Sigmoid colon (tissue), 6 donors: ENCODE measurements at regions not wholly inside any gene's neighbourhood (a gene's known extent, or its start where the extent isn't known, plus 50 kb on each side); places are given as distances from the start of the nearest gene placed in this dataset.

ENCODE experiments used
- DNase-seq: peaks from one replicate; pipeline ENCODE4 v3.0.0-alpha.2; 2019
- H3K27ac ChIP-seq, 4 donors: fragments of 200-600 bp; sonication (generic); one replicate each; pipeline ENCODE4 v1.5.1; 2016 to 2019; ENCODE audit warnings: mild to moderate bottlenecking in 1 of 4
- H3K27me3 ChIP-seq, 3 donors: fragments of 200-600 bp; sonication (generic); one replicate each; pipeline ENCODE4 v1.5.1; 2019; ENCODE audit warnings: mild to moderate bottlenecking in 1 of 3
- H3K36me3 ChIP-seq, 4 donors: fragments of 200-600 bp; sonication (generic); one replicate each; pipeline ENCODE4 v1.5.1; 2016 to 2019
- H3K4me1 ChIP-seq, 4 donors: fragments of 200-600 bp; sonication (generic); one replicate each; pipeline ENCODE4 v1.5.1; 2017 to 2019
- H3K4me3 ChIP-seq, 4 donors: fragments of 200-600 bp; sonication (generic); one replicate each; pipeline ENCODE4 v1.5.1; 2017 to 2019; ENCODE audit warnings: mild to moderate bottlenecking in 2 of 4, moderate library complexity in 1 of 4
- H3K9me3 ChIP-seq, 4 donors: fragments of 200-600 bp in 3 of 4; sonication (generic) in 3 of 4; one replicate each; pipeline versions ENCODE4 v1.5.1 to v1.6.1; 2013 to 2019
- EP300 ChIP-seq, 4 donors: sonication (generic); formaldehyde crosslinking; IDR thresholded peaks; one replicate each; pipeline ENCODE4 v1.6.1; 2017; ENCODE audit warnings: antibody characterized with exemption in 4 of 4
- POLR2A ChIP-seq, 2 donors: fragments of 450-650 bp; IDR thresholded peaks; one replicate each; pipeline ENCODE4 v1.6.1; 2016; ENCODE audit warnings: antibody characterized with exemption in 2 of 2, mild to moderate bottlenecking in 2 of 2, moderate library complexity in 2 of 2
- POLR2AphosphoS5 ChIP-seq, 4 donors: sonication (generic); formaldehyde crosslinking; IDR thresholded peaks; one replicate each; pipeline ENCODE4 v1.6.1; 2017; ENCODE audit warnings: antibody characterized with exemption in 4 of 4
- WGBS, 2 donors: extraction: QIAGEN DNeasy Blood & Tissue Kit; methylation state at CpG; one replicate each; pipeline ENCODE4 v1.1.7; 2013; 5-methylcytosine and 5-hydroxymethylcytosine counted together
- intact Hi-C: fragments of 100-400 bp; cut with DNase I; formaldehyde crosslinking; loops from one replicate; pipeline ENCODE4 v1.15.1; 2023
- TF ChIP-seq, protein P1 (sequence below), 4 experiments: fragments of 450-650 bp in 3 of 4; fragments of 200-600 bp in 1 of 4; IDR thresholded peaks; one replicate each; pipeline ENCODE4 v1.5.1; 2016 to 2019; ENCODE audit warnings: antibody characterized with exemption in 4 of 4, mild to moderate bottlenecking in 3 of 4, moderate library complexity in 2 of 4
- donor health status: healthy with polysubstance abuse.
- donor health status: healthy.

- no peaks in the 10 kb centered on the region for H3K27me3 ChIP-seq
- H3K27ac ChIP-seq = peak overlapping the region; percentile 65 to 78 (median 72)
- TF ChIP-seq POLR2A (IDR thresholded peaks at IDR 0.05) (no peak), POLR2AphosphoS5 (IDR thresholded peaks at IDR 0.05) (no peak), EP300 (IDR thresholded peaks at IDR 0.05) (no peak)
- TF ChIP-seq, protein P1, sequence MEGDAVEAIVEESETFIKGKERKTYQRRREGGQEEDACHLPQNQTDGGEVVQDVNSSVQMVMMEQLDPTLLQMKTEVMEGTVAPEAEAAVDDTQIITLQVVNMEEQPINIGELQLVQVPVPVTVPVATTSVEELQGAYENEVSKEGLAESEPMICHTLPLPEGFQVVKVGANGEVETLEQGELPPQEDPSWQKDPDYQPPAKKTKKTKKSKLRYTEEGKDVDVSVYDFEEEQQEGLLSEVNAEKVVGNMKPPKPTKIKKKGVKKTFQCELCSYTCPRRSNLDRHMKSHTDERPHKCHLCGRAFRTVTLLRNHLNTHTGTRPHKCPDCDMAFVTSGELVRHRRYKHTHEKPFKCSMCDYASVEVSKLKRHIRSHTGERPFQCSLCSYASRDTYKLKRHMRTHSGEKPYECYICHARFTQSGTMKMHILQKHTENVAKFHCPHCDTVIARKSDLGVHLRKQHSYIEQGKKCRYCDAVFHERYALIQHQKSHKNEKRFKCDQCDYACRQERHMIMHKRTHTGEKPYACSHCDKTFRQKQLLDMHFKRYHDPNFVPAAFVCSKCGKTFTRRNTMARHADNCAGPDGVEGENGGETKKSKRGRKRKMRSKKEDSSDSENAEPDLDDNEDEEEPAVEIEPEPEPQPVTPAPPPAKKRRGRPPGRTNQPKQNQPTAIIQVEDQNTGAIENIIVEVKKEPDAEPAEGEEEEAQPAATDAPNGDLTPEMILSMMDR (IDR thresholded peaks at IDR 0.05) = no peak
- H3K4me1 ChIP-seq = peaks cover 0 to 21% (median 12%) of the 10 kb centered on the region in 4 donors
- H3K4me3 ChIP-seq = peak overlapping the region in 1 of 4 donors; percentile 36
- no peaks in the 10 kb centered on the region for H3K9me3 ChIP-seq
- intact Hi-C loops = no loop called here
- 80 to 86% methylated on average over 8 of the region's 8 CpGs for WGBS, 2 donors
- H3K36me3 ChIP-seq = no peaks in the 10 kb centered on the region
- DNase-seq = no peak
Measured at GRCh38 chr9:106697390-106697749, 165.6 kb upstream of the ZNF462 start.

- TF ChIP-seq EP300 (IDR thresholded peaks at IDR 0.05) (no peak), POLR2A (IDR thresholded peaks at IDR 0.05) (no peak), POLR2AphosphoS5 (IDR thresholded peaks at IDR 0.05) (peak; percentile 17 to 77 (median 56))
- TF ChIP-seq, protein P1 (IDR thresholded peaks at IDR 0.05) = no peak
Measured at GRCh38 chr9:106697750-106698502, 165.0 kb upstream of the ZNF462 start.

DNA sequence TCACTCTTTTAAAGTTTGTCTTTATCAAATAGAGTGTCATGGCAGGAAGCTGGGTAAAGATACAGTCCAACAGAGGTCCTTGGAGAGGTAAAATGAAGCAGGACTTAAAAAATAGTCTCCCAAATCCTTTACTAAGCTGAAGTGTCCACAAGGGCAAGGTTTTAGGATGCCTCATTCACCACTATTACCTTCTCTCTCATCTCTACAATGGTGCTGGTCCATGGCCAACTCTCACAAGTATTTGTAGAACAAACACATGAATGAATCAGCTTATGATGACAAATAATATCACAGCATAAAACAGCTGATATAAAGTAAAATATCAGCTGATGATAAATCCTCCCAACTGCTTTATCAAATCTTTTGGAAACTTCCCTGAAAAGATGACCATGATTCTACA is 162.3 kb upstream of the ZNF462 start:
- peaks cover 0 to 21% (median 10%) of the 10 kb centered on the region in 4 donors for H3K4me1 ChIP-seq
- no peak for TF ChIP-seq EP300 (IDR thresholded peaks at IDR 0.05)
- TF ChIP-seq, protein P1 (IDR thresholded peaks at IDR 0.05) = no peak
- no peak for TF ChIP-seq POLR2A (IDR thresholded peaks at IDR 0.05)
- no peak for TF ChIP-seq POLR2AphosphoS5 (IDR thresholded peaks at IDR 0.05)
- H3K9me3 ChIP-seq = no peaks in the 10 kb centered on the region
- intact Hi-C loops = loop anchor here (5.0 kb wide), 1 partner anchor 162 kb away; the partner anchor contains the start of gene ZNF462
- H3K27ac ChIP-seq = no peak overlapping the region
- H3K27me3 ChIP-seq = no peaks in the 10 kb centered on the region
- no peak overlapping the region for H3K4me3 ChIP-seq
- no peak for DNase-seq
- no peaks in the 10 kb centered on the region for H3K36me3 ChIP-seq

More at GRCh38 chr9:106697750-106698502, 165.0 kb upstream of the ZNF462 start:
- WGBS, 2 donors = 61 to 70% methylated on average over 16 of the region's 16 CpGs
- no peaks in the 10 kb centered on the region for H3K27me3 ChIP-seq
- peak overlapping the region; percentile 0 to 40 (median 38) for H3K4me3 ChIP-seq
- H3K9me3 ChIP-seq = no peaks in the 10 kb centered on the region
- peak overlapping the region; percentile 65 to 78 (median 72) for H3K27ac ChIP-seq
- DNase-seq = peak; percentile 91
- intact Hi-C loops = no loop called here
- H3K4me1 ChIP-seq = peaks cover 0 to 21% (median 12%) of the 10 kb centered on the region in 4 donors
- H3K36me3 ChIP-seq = no peaks in the 10 kb centered on the region

- intact Hi-C loops = loop anchor here (5.0 kb wide), 1 partner anchor 161 kb away; the partner anchor contains the start of gene ZNF462
- Histone ChIP-seq H3K9me3 (no peaks in the 10 kb centered on the region), H3K4me3 (no peak overlapping the region), H3K4me1 (peaks cover 0 to 21% (median 10%) of the 10 kb centered on the region in 4 donors), H3K36me3 (no peaks in the 10 kb centered on the region), H3K27ac (no peak overlapping the region), H3K27me3 (no peaks in the 10 kb centered on the region)
- 97% methylated on average over 1 of the region's 1 CpG for WGBS, 2 donors
- DNase-seq = no peak
- TF ChIP-seq EP300 (IDR thresholded peaks at IDR 0.05) = no peak
- TF ChIP-seq POLR2AphosphoS5 (IDR thresholded peaks at IDR 0.05) = no peak
- no peak for TF ChIP-seq POLR2A (IDR thresholded peaks at IDR 0.05)
- TF ChIP-seq, protein P1 (IDR thresholded peaks at IDR 0.05) = no peak
Measured at GRCh38 chr9:106701611-106702010, 161.4 kb upstream of the ZNF462 start.
